GM12878 (cell line): ENCODE measurements at regions not wholly inside any gene's neighbourhood (a gene's known extent, or its start where the extent isn't known, plus 50 kb on each side); places are given as distances from the start of the nearest gene placed in this dataset.

Source experiments
- ATAC-seq: fragments of 200-7000 bp; cut with Tn5 transposase; 3 replicates; pipeline ENCODE4 v1.9.1; 2020; ENCODE audit warnings: mild to moderate bottlenecking, moderate library complexity
- BruUV-seq: library from RNA; stranded (reverse); fragments of 400-500 nt; replicated peaks from 2 replicates; lab custom pipeline; 2021; lab: Mats Ljungman, UMichigan
- CTCF ChIA-PET: fragments of 300-600 bp; sonication (Branson Sonifier 250); formaldehyde crosslinking; extraction: SDS; loops from one replicate; lab custom pipeline; 2021; ENCODE audit warnings: inconsistent platforms; lab: Yijun Ruan, JAX
- POLR2A ChIA-PET: fragments of 350-600 bp; formaldehyde crosslinking; extraction: SDS; loops from one replicate; lab custom pipeline; 2021; ENCODE audit warnings: inconsistent platforms; lab: Charles Lee
- RAD21 ChIA-PET: fragments of 300-600 bp; sonication (Branson Sonifier 250); formaldehyde crosslinking; loops from one replicate; lab custom pipeline; 2023; ENCODE audit warnings: antibody characterized with exemption; ENCODE audit not compliant: unreplicated experiment; lab: Charles Lee
- SMC1A ChIA-PET: fragments of 300-600 bp; sonication (Branson Sonifier 250); formaldehyde crosslinking; loops from one replicate; lab custom pipeline; 2023; ENCODE audit not compliant: unreplicated experiment, uncharacterized antibody; lab: Charles Lee
- DNase-seq: peaks from one replicate; pipeline ENCODE4 v3.0.0-alpha.2; 2011; ENCODE audit warnings: low read depth, low spot score
- FAIRE-seq: peaks from 3 replicates; lab custom pipeline; 2011; peaks lifted over from hg19 to GRCh38; lab: Jason Lieb, UNC
- H2AFZ ChIP-seq: 2 replicates; pipeline ENCODE4 v1.6.0; 2011; ENCODE audit warnings: low read depth, low read length, control low read depth; ENCODE audit not compliant: control insufficient read depth
- H3K27ac ChIP-seq: 2 replicates; pipeline ENCODE4 v1.5.1; 2011; ENCODE audit warnings: control low read depth; ENCODE audit not compliant: control insufficient read depth, insufficient read depth
- H3K27me3 ChIP-seq, 2 experiments: replicated peaks in 1 of 2; 2 replicates each; pipeline versions ENCODE4 v1.6.0 to v1.6.1; 2011; ENCODE audit warnings: low read length in 1 of 2; ENCODE audit not compliant: control insufficient read depth in 2 of 2, insufficient read depth in 2 of 2
- H3K36me3 ChIP-seq, 2 experiments: 2 replicates each; pipeline ENCODE4 v1.5.1; 2011; ENCODE audit warnings: low read length in 1 of 2; ENCODE audit not compliant: control insufficient read depth in 2 of 2, insufficient read depth in 2 of 2
- H3K4me1 ChIP-seq: 2 replicates; pipeline ENCODE4 v1.6.1; 2011; ENCODE audit warnings: mild to moderate bottlenecking, low read length, moderate library complexity, mixed read lengths; ENCODE audit not compliant: control insufficient read depth, insufficient read depth
- H3K4me2 ChIP-seq: 2 replicates; pipeline ENCODE4 v1.6.0; 2011; ENCODE audit warnings: control low read depth; ENCODE audit not compliant: control insufficient read depth, insufficient read depth
- H3K4me3 ChIP-seq: fragments of 200-600 bp; sonication (generic); 2 replicates; pipeline ENCODE4 v1.5.1; 2016
- H3K79me2 ChIP-seq: 2 replicates; pipeline ENCODE4 v1.6.0; 2011; ENCODE audit warnings: low read length; ENCODE audit not compliant: control insufficient read depth, insufficient read depth
- H3K9ac ChIP-seq: 2 replicates; pipeline ENCODE4 v1.8.0; 2011; ENCODE audit warnings: low read length, control low read depth, mixed read lengths; ENCODE audit not compliant: control insufficient read depth, insufficient read depth
- H3K9me3 ChIP-seq: replicated peaks from 3 replicates; pipeline ENCODE4 v1.5.1; 2011; ENCODE audit warnings: mild to moderate bottlenecking, low read length; ENCODE audit not compliant: control insufficient read depth, insufficient read depth
- H4K20me1 ChIP-seq: 2 replicates; pipeline ENCODE4 v1.6.0; 2011; ENCODE audit not compliant: control insufficient read depth, insufficient read depth
- BCL11A ChIP-seq: IDR thresholded peaks from 2 replicates; pipeline ENCODE4 v1.6.1; 2011; ENCODE audit warnings: low read depth, low read length
- CBFB ChIP-seq: IDR thresholded peaks from 2 replicates; pipeline ENCODE4 v1.6.1; 2016; ENCODE audit warnings: antibody characterized with exemption, low read depth
- EGR1 ChIP-seq, 2 experiments: IDR thresholded peaks; 1 replicate in 1 of 2; 2 replicates in 1 of 2; pipeline ENCODE4 v1.6.1; 2011 to 2012; ENCODE audit warnings: low read depth in 2 of 2, low read length in 2 of 2, borderline replicate concordance in 1 of 2, mild to moderate bottlenecking in 1 of 2, moderate library complexity in 1 of 2
- FOXM1 ChIP-seq: IDR thresholded peaks from 2 replicates; pipeline ENCODE4 v1.6.1; 2012; ENCODE audit warnings: low read depth, mild to moderate bottlenecking, inconsistent platforms, low read length, moderate library complexity
- PAX5 ChIP-seq: IDR thresholded peaks from 2 replicates; pipeline ENCODE4 v1.6.1; 2011; ENCODE audit warnings: low read depth, low read length, borderline replicate concordance
- ZNF24 ChIP-seq: fragments of 450-650 bp; IDR thresholded peaks from 2 replicates; pipeline ENCODE4 v1.6.1; 2017; ENCODE audit warnings: antibody characterized with exemption, mild to moderate bottlenecking
- WGBS: methylation state at CpG from one replicate; pipeline ENCODE4 v1.1.6; 2016; ENCODE audit warnings: low lambda C conversion rate; ENCODE audit not compliant: insufficient replicate concordance, insufficient coverage; ENCODE audit errors: missing lambda C conversion rate; 5-methylcytosine and 5-hydroxymethylcytosine counted together
- in situ Hi-C: fragments of 300-500 bp; cut with MboI; formaldehyde crosslinking; loops from 9 replicates; pipeline ENCODE4 v1.14.3; 2018; ENCODE audit warnings: mixed read lengths
- intact Hi-C: fragments of 100-400 bp; cut with micrococcal nuclease; formaldehyde crosslinking; loops from one replicate; pipeline ENCODE4 v1.14.2; 2022; ENCODE audit not compliant: unreplicated experiment

GRCh38 chr6:113755449-113756289, 101.5 kb upstream of the MARCKS start (continued):
- 0 out of 2 replicates have a peak, but pooled peaks have one; percentile 36 for TF ChIP-seq CBFB

DNA sequence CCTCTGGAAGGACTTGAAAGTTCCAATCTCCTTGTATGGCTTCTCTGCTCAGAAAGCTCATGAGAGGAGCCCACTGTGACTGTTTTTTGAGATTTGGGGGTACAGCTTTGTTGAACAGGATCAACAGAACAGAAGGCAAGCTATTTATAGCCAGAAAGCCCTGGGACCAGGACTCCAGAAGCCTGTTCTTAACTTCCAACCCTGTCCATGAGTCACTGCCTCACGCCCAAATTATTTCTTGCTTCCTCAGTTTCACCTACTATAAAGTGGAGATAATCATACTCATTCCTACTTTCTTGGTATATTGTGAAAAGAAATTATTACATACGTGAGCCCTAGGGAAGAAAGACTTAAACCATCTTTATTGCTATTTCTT, 100.9 kb upstream of the MARCKS start:
- Histone ChIP-seq H3K4me3 (no peak overlapping the region), H2AFZ (no peak overlapping the region; the same call in 1 of the 2 replicates), H4K20me1 (no peaks in the 10 kb centered on the region), H3K9me3 (peaks cover 6% of the 10 kb centered on the region; the same call in 2 of the 3 replicates), H3K27ac (peak overlapping the region; percentile 94), H3K36me3 (no peaks in the 10 kb centered on the region), H3K79me2 (no peaks in the 10 kb centered on the region), H3K4me2 (peak overlapping the region; percentile 66; the same call in 1 of the 2 replicates), H3K4me1 (peaks cover 26% of the 10 kb centered on the region), H3K9ac (peak overlapping the region; percentile 56; the same call in 1 of the 2 replicates), H3K27me3 (no peaks in the 10 kb centered on the region)
- no peak for ATAC-seq
- ChIA-PET CTCF (interaction anchor here (0.7 to 1.3 kb wide), 5 partner anchors 10 to 123 kb away, joined by 3 to 5 read pairs (median 4); no protein-coding TSS in a partner anchor), POLR2A (interaction anchor here (0.8 kb wide), 1 partner anchor 114 kb away, joined by 4 read pairs; no protein-coding TSS in a partner anchor), SMC1A (interaction anchor here (0.6 to 1.9 kb wide), 22 partner anchors 9 to 447 kb away, joined by 3 to 9 read pairs (median 4); no protein-coding TSS in a partner anchor), RAD21 (interaction anchor here (0.8 to 1.7 kb wide), 12 partner anchors 9 to 127 kb away, joined by 3 to 7 read pairs (median 3); no protein-coding TSS in a partner anchor)
- DNase-seq: no peak
- TF ChIP-seq FOXM1: no peak
- TF ChIP-seq ZNF24: no peak
- TF ChIP-seq PAX5: no peak
- TF ChIP-seq BCL11A: no peak
- no peak for TF ChIP-seq EGR1 (IDR thresholded peaks at IDR 0.05; ENCODE audit: borderline replicate concordance in 1 of 2, low read depth in 2 of 2, low read length in 2 of 2)
- intact Hi-C loops: loop anchor here (5.0 kb wide), 2 partner anchors 109 to 124 kb away; no protein-coding TSS in a partner anchor
- no TSS peak for BruUV-seq
- in situ Hi-C loops: no loop called here
- no peak for FAIRE-seq
- WGBS: 94% methylated on average over 2 of the region's 2 CpGs
